8988T (cell line): ENCODE measurements at regions not wholly inside any gene's neighbourhood (a gene's known extent, or its start where the extent isn't known, plus 50 kb on each side); places are given as distances from the start of the nearest gene placed in this dataset.
"Not testable (repeated sequence)": the region's sequence is repeated elsewhere in the genome, so short reads cannot be mapped to it uniquely, and the experiment has no call there.

Experiments used
- DNase-seq: peaks from one replicate; pipeline ENCODE4 v3.0.0; 2011

DNA sequence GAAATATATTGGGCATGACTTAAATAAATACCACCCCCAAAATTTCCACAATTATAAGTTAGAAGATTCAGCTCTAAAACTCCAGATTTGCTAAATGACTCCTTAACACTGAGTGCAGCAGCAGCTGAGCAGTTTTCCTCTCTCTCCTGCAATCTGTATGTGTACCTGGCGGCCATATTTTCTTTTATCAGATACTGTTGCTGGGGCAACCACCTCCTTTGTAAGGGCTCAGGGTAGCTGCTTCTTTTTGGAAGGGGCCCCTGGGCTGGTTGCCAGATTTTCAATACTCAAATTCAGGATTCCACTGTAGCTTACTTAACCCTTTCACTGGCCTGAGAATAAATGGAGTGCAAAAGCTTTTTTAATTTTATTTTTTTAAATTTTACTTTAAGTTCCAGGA is 197.0 kb downstream of the TAF11L14 start:
- DNase-seq, result no peak

DNA sequence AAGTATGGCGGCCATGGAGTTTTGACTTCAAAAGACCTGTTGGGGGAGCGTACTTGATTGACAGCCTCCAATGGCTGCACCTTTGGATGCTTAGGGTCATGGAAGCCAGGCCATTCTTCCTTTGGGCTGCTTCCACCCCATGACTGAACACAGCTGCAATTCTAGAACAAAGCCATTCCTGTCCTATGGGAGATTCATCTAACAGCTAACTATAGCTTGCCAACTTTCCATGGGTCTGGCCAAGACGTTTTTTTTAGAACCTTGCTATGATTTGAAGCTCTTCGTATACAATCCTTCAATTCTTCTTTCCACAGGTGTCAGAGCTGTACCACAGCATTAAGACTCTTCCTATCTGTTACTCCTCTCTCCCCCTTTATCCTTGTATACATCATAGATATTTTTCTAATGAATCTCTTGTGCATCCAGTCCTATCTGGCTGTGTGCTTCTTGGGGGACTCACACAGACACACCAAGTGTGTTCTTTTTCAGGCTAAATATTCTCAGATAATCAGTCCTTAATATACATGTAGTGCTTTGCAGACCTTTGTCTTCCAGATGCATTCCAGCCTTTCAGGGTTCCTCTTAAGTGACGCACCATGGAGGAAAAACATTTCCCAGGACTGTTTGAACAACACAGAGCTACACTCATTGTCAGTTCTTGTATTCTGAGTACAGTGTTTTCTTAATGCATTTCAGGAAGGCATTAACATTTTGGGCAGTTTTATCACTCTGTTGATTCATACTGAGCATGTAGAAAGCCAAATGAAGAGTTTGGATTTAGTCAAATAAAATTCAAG is 198.9 kb downstream of the TAF11L14 start:
- no peak for DNase-seq

DNA sequence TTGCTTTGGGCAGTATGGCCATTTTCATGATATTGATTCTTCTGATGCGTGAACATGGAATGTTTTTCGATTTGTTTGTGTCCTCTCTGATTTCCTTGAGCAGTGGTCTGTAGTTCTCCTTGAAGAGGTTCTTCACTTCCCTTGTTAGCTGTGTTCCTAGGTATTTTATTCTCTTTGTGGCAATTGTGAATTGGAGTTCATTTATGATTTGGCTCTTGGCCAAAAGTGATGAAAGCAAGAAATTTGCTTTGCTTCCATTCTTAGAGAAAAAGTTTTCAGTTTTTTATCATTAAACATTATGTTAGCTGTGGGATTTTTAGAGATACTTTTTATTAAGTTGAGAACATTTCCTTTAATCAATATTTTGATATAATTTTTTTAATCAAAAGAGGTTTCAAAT is 203.5 kb downstream of the TAF11L14 start:
- no peak for DNase-seq

DNA sequence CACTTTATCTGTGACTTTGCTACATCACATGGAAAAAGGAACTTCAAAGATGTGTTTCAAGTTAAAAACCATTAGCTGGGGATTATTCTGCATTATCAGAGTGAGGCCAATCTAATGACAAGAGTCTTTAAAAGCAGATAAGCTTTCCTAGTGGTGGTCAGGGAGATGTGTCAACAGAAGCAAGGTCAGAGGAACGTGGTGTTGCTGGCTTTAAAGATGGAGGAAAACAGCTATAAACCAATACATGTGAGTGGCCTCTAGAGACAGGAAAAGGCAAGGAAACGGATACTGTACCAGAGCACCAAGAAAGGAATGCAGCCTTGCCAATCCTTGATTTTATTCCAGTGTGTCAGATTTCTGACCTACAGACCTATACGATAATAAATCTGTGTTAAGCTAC is 204.2 kb downstream of the TAF11L14 start:
- no peak for DNase-seq

DNA sequence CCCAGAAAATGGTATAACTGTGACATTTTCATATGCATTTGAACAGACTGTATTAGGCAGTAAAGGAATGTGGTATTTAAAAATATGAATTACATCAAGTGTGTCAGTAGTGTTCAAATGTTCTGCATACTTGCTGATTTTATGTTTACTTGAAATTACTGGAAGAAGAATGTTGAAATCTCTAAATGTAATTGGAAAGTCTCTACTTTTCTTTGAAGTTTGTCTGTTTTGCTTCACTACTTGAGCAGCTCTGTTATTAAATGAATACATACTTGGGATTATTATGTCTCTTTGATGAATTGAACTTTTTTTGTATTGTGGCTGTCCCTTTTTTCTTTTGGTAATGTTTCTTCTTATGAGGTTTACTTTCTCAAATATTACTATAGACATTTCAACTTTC is 205.6 kb downstream of the TAF11L14 start:
- no peak for DNase-seq

DNA sequence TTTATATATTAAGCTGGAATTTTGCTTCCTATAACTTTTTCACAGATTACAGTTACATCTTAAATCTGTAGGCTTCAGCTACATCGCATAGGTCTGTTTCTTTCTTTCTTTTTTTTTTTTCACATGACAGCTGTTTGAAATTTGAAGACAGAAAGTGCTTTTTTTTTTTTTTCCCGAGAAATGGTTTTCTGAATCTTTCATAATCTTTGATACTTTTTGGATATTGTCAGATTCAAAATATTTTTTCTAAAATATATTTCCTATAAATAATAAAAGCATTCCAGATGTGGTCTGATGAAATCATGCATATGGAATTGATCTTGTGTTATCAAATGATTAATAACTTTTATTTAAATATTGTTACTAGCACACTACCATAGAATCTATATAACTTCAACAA is 212.2 kb downstream of the TAF11L14 start:
- no peak for DNase-seq

DNA sequence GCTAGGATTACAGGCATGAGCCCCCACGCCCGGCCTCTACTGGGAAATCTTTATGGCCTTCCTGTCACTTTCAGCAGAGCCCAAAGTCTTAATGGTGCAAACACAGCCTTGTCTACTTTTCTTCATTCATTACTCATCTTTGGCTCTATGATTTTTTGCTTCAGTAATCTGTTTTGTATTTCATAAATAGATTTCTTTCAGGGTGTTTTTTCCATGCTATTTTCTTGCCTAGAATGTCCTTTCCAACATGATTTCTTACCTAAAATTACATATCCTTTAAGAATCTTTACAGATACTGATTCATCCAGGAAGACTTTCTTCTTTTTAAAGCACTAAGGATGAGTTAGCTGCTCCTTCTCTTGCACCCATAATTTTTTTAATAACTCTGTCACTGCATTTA is 213.0 kb downstream of the TAF11L14 start:
- no peak for DNase-seq

DNA sequence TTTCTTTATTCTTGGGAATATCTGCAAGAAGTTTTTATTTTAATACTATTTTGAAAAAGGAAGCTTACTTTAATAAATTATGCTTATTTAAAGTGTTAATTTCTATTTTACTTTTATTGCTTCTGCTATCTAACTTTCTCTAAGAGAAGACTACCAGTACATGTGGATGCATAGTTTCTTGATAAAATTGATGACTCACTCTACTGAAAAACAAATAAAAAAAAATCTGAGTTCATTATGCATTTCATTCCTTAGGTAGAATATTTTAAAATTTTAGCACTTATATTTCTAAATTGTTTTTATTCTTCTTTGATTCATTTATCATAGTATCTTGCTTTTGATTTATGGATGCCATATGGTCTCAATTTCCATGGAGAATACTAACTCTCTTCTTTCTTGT is 217.9 kb downstream of the TAF11L14 start:
- DNase-seq, result no peak

DNA sequence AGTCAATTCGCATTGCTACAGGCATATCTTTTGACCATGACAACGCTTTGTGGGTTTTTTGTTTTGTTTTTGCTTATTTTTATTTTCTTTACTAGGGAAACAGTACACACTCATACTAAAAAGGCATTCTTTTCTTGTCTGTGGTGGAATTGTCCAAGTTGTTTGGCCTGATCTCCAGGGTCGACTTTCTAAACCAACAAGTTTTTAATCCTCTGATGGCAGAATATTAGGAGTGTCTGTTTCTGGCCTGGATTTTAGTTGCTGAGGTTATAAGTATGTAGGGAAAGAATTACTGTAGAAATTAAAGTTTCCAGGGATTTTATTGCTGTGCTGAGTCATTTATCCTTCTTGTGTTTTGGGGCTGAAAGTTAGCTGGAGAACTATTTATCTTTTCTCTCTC is 218.5 kb downstream of the TAF11L14 start:
- no peak for DNase-seq

DNA sequence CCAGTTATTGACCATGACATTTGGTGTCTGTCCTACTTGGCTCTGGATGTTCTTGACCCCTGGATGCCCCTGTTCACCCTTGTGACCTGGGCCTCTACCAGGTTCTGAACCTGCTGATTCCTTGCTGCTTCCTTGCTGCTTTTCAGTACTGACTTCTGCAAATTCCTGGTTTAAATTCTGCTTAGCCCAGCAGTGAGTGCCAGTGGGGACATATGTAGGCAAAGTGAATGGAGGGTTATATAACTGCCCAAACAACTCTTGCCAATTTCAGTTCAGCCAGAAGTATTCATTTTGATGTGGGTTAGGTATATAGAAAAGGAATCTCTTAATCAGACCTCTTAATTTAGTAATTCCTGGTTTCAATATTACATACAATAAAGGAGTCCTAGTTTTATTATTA is 220.6 kb downstream of the TAF11L14 start:
- no peak for DNase-seq

DNA sequence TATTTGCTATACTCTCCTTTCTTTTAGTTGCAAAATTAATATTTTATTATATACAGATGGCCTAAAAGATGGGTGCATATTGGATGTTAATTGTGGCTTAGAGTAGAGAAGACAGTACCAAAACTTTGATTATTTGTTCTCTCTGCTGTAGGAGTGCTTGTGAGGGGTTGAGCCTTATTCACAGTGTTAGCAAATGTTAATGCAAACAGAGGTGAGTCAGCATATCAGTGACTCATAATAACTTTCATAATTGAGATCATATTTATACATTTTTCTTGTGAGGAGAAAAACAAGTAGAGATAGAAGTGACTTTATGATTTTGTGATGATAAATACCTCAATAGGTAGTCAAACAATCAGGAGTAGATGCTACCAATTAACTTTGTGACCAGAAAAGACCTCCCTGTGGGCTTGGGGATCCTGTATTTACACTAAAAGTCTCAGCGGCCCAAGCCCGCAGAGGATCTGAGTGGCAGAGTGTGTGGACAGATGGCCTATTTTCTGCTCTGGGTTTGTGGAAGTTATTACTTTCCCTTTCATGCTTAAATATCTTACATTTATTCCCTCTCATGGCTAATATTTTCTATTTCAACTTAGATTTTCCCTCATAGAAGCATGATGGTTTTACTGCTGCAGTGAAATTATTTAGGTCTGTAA is 226.5 kb downstream of the TAF11L14 start:
- DNase-seq, result no peak

DNA sequence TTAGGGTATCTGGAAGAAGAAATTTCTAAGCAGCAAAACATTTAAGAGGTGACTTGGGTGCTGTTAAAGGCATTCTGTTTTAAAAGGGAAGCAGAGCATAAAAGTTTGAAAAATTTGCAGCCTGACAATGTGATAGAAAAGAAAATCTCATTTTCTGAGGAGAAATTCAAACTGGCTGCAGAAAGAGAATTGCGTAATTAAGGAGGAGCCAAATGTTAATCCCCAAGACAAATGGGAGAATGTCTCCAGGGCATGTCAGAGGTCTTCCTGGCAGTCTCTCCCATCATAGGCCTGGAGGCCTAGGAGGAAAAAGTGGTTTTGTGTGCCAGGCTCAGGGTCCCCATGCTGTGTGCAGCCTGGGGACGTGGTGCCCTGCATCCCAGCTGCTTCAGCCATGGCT is 230.6 kb downstream of the TAF11L14 start:
- DNase-seq, result not testable (repeated sequence)

DNA sequence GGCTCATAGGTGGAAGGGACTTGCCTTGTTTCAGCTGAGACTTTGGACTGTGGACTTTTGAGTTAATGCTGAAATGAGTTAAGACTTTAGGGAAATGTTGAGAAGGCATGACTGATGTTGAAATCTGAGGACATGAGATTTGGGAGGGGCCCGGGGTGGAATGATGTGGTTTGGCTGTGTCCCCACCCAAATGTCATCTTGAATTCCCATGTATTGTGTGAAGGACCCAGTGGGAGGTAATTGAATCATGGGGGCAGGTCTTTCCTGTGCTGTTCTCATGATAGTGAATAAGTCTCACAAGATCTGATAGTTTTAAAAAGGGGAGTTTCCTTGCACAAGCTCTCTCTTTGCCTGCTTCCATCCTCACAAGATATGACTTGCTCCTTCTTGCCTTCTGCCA is 231.7 kb downstream of the TAF11L14 start:
- not testable (repeated sequence) for DNase-seq

DNA sequence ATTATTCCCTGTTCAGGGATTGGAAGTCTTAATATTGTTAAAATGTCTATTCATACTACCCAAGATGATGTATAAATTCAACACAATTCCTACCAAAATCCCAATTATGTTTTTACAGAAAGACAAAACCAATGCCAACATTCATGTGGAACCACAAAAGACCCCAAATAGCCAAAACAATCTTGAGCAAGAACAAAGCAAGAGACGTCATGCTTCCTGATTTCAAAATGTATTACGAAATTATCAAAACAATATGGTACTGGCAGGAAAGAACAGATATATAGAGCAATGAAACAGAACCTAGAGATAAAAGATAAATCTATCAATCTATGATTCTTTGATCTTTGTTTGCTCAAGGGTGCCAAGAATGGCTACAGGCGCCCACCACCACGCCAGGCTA is 237.9 kb downstream of the TAF11L14 start:
- no peak for DNase-seq

DNA sequence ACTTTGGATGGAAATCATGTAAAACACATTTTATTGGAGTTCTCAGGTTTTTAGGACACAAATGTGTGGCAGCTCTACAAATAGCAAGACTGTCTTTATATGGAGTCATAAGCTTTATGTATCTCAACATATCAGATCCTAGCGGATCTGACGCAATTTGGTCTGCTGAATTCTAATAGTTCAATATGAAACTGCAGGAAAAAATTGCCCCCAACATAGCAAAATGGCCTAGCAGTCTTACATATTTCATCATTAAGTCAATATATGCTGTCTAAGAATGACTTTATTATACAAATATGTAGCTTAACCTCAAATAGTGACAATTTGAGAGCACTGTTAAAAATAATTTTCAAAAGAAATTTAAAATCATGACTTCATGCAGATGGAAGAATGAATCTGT is 244.3 kb downstream of the TAF11L14 start:
- no peak for DNase-seq

DNA sequence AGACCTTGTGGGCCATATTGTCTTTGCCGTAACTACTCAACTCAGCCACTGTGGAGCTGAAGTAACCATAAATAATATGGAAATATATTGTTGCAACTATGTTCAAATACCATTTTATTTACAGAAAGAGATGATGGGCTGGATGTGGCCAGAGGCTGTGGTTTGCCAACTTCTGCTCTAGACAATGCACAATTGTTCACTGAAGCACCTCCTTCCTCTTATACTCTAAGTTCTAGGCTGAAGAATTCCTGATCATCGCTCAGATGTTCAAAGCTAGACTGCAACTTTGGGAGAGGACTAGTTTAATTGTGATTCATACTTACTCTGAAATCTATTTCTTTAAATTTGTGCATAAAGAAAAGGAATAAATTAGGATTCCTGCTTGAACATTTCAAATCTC is 245.0 kb downstream of the TAF11L14 start:
- no peak for DNase-seq

DNA sequence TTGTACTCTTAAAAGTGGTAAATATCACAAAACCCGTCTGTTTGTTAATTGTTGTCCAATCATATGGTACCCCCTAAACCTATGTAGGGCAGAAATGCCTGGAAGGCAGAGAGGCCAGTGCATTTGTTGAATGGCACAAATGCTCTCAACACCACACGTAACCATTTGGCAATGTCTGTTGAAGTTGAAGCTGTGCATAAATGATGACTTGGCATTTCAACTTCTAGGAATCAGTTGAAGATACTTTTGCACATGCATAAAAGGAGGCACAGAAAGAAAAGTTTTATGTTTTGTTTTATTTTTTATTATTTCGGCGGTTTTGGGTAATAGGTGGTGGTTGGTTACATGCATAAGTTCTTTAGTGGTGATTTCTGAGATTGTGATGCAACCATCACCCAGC is 246.6 kb downstream of the TAF11L14 start:
- no peak for DNase-seq

DNA sequence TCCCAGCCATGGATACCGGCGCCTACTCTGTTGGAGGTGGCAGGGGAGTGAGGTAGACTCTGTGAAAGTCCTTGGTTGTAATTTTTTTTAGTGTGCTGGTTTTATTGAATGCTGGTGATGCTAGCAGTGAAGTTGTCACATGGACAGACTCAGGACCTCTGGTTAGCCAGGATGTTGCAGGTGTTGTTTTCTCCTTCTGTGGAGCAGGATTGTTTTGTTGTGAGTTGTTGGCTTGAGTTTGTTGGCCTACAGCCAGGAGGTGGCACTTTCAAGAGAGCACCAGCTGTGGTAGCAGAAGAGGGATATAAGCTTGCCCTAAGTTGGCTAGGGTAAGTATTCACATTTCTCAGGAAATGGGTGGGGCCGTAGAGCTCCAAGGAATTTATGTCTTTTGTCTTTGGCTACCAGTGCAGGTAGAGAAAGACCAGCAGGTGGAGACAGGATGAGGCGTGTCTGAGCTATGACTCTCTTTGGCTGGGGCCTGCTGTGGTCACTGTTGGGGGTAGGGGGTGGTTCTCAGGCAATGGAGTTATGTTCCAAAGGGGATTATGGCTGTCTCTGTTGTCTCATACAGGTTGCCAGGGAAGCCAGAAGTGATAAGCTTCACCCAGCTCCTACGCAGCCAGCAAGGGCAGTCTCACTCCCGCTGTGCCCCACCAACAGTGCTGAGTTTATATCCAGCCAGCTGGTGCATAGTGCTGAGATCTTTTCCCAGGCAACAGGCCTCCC is 248.7 kb downstream of the TAF11L14 start:
- no peak for DNase-seq

DNA sequence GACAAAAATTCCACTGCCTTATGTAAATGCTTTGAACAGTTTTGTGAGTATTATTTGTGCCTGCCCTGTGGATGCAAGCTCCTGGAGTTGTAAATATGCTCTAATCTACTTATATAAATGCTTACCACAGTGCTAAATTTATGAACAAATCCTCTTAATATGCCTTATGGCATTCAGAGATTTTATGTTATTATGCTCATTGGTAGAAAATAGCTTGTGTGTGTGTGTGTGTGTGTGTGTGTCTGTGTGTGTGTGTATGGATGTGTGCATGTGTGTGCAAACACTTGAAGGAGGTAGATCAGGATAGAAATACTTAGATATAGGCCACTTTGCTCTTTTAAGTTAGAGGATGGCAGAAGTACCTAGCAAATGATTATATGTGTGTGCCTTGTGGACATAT is 253.9 kb downstream of the TAF11L14 start:
- DNase-seq, result no peak

DNA sequence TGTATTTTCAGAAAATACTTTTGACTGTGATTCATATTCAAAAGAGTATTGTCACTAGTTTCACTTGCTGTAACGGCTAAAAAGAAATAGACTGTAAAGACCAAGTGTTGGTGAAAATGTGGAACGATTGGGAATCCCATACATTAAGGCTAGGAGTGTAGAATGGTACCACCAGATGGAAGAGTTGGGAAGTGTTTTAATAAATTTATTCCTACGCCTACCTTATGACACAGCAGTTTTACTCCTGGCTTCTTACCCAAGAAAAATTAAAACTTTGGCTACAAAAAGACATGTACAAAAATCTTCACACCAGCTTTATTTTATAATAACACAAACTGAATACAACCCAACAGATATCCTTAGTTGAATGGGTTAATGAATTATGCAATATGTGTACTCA is 256.2 kb downstream of the TAF11L14 start:
- DNase-seq, result no peak

DNA sequence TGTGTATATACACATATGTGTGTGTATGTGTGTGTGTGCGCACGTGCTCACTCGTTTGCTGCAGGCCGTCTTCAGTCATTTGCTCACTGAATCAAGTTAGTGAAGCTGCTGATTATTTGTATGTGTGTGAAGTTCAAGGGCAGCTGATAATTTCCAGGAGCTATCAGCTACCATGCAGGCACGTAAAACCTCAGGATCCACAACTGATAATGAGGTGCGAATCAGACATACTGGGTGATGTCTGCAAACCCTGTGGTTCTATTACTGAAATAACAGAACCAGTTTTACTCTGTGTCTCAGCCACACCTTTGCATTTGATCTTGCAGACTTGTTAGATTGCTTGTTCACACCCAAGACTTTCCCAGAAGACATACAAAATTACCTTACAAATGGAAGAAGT is 257.6 kb downstream of the TAF11L14 start:
- no peak for DNase-seq

DNA sequence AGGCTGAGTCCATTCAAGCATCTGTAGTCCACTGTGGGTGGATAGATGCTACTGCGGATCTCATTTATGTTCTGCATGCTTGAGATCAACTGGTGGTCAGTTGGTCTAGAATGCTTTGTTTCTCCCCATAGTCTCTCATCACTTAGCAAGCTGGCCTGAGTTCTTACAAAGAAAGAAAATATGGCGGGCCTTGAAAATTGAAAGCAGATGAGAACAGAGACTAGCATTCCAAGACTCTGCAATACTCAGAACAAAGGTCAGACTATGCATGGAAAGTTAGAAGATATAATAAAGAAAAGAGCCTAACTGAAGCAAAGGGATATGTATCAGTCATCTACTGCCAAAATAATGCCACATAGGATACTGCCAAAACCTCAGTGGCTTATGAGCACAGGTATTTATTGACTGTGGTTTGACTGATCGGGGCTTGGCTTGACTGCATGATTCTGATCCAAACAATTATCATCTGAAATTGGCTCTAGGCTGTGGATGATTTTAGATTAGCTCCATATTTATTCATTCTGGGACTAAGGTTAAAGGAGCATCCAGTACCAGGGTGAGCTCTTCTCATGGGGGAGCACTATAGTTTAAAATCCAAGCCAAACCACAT is 258.9 kb downstream of the TAF11L14 start:
- no peak for DNase-seq

DNA sequence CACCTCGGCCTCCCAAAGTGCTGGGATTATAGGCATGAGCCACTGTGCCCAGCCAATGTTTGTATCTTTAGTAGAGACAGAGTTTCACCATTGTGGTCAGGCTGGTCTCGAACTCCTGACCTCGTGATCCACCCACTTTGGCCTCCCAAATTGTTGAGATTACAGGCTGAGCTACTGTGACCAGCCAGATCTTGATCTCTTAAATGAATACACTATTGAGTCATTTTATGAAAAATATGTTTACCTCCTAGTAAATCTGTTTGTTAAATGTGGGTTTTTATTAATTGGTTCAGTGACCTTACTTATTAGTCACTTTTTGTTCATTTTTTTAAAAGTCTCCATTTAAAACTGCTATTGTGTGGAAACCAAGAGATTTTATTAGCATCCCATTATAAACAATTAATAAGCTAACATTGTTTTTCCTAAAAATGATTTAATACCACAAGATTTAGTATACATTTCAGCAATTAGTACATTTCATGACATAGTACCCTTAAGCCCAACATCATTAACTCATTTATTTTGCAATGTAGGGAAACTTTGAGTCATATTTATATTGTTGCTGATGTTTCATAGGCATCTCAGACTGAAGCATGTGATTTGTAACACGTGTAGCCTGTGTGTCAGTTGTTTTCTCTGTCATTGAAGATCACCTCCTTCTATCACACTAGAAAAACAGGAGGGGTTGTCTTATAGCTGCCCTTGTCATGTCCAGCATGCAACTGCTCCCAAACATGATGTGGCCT is 261.2 kb downstream of the TAF11L14 start:
- DNase-seq, result no peak
